SK-N-SH (cell line): ENCODE measurements at regions not wholly inside any gene's neighbourhood (a gene's known extent, or its start where the extent isn't known, plus 50 kb on each side); places are given as distances from the start of the nearest gene placed in this dataset.
"Not testable (repeated sequence)": the region's sequence is repeated elsewhere in the genome, so short reads cannot be mapped to it uniquely, and the experiment has no call there.

Experiments used
- CTCF ChIA-PET: fragments of 300-600, 350-600 bp; formaldehyde crosslinking; extraction: SDS; loops from one replicate; lab custom pipeline; 2021; lab: Yijun Ruan, JAX
- POLR2A ChIA-PET: fragments of 350-600 bp; sonication (Branson Sonifier 250); formaldehyde crosslinking; extraction: SDS; loops from one replicate; lab custom pipeline; 2020; ENCODE audit warnings: antibody characterized with exemption, inconsistent platforms; lab: Yijun Ruan, JAX
- DNase-seq: peaks from one replicate; pipeline ENCODE4 v3.0.0; 2012
- H2AFZ ChIP-seq: fragments of 200-600 bp; sonication (generic); 2 replicates; pipeline ENCODE4 v1.8.1; 2016; ENCODE audit warnings: antibody characterized with exemption, mild to moderate bottlenecking, low read depth
- H3F3A ChIP-seq: fragments of 200-600 bp; sonication (generic); replicated peaks from 2 replicates; pipeline ENCODE3; 2016; ENCODE audit warnings: antibody characterized with exemption, mild to moderate bottlenecking; ENCODE audit not compliant: insufficient read depth
- H3K27ac ChIP-seq, 2 experiments: fragments of 200-500 bp in 1 of 2; fragments of 200-600 bp in 1 of 2; sonication (Bioruptor generic) in 1 of 2; sonication (generic), shearing (Covaris generic) in 1 of 2; 2 replicates each; pipeline versions ENCODE4 v1.5.1 to v1.6.1; 2014 to 2016; ENCODE audit warnings: low read depth in 2 of 2, inconsistent platforms in 1 of 2, low read length in 1 of 2, mild to moderate bottlenecking in 1 of 2, mixed read lengths in 1 of 2
- H3K27me3 ChIP-seq: fragments of 200-600 bp; sonication (generic), shearing (Covaris generic); 2 replicates; pipeline ENCODE4 v1.6.1; 2016; ENCODE audit warnings: mixed run types; ENCODE audit not compliant: insufficient read depth
- H3K36me3 ChIP-seq, 2 experiments: fragments of 200-500 bp in 1 of 2; fragments of 200-600 bp in 1 of 2; sonication (Bioruptor generic) in 1 of 2; sonication (generic) in 1 of 2; replicated peaks in 1 of 2; 2 replicates each; pipeline versions ENCODE3 to v1.5.1; 2014 to 2016; ENCODE audit warnings: low read length in 1 of 2, mild to moderate bottlenecking in 1 of 2; ENCODE audit not compliant: insufficient read depth in 2 of 2, control insufficient read depth in 1 of 2
- H3K4me1 ChIP-seq, 2 experiments: fragments of 200-500 bp in 1 of 2; fragments of 200-600 bp in 1 of 2; sonication (Bioruptor generic) in 1 of 2; sonication (generic), shearing (Covaris generic) in 1 of 2; 2 replicates each; pipeline versions ENCODE4 v1.5.1 to v1.6.1; 2014 to 2016; ENCODE audit warnings: low read depth in 1 of 2, low read length in 1 of 2, mixed run types in 1 of 2; ENCODE audit not compliant: insufficient read depth in 2 of 2, control insufficient read depth in 1 of 2
- H3K4me2 ChIP-seq: fragments of 200-600 bp; sonication (generic), shearing (Covaris generic); 2 replicates; pipeline ENCODE4 v1.6.1; 2017; ENCODE audit warnings: mixed run types
- H3K4me3 ChIP-seq, 2 experiments: fragments of 200-500 bp in 1 of 2; fragments of 200-600 bp in 1 of 2; sonication (Bioruptor generic) in 1 of 2; sonication (generic), shearing (Covaris generic) in 1 of 2; 2 replicates each; pipeline versions ENCODE4 v1.5.1 to v1.8.1; 2014 to 2016; ENCODE audit warnings: low read depth in 2 of 2, inconsistent platforms in 1 of 2, low read length in 1 of 2, mild to moderate bottlenecking in 1 of 2, mixed read lengths in 1 of 2, moderate library complexity in 1 of 2
- H3K79me2 ChIP-seq: fragments of 200-600 bp; sonication (generic); 2 replicates; pipeline ENCODE4 v1.8.1; 2017; ENCODE audit warnings: mild to moderate bottlenecking; ENCODE audit not compliant: insufficient read depth
- H3K9ac ChIP-seq: fragments of 200-600 bp; sonication (generic); 2 replicates; pipeline ENCODE4 v1.6.1; 2017; ENCODE audit warnings: mixed run types
- H3K9me2 ChIP-seq: fragments of 200-600 bp; sonication (generic); 2 replicates; pipeline ENCODE4 v1.6.1; 2017; ENCODE audit warnings: mixed run types
- H3K9me3 ChIP-seq: fragments of 200-600 bp; sonication (generic); 2 replicates; pipeline ENCODE4 v1.6.1; 2017; ENCODE audit warnings: mixed run types, mild to moderate bottlenecking, moderate library complexity
- H4K20me1 ChIP-seq: fragments of 200-600 bp; sonication (generic); 2 replicates; pipeline ENCODE4 v1.6.1; 2017; ENCODE audit warnings: mild to moderate bottlenecking, mixed run types; ENCODE audit not compliant: insufficient read depth
- ELF1 ChIP-seq: IDR thresholded peaks from 2 replicates; pipeline ENCODE4 v1.4.0; 2012
- FOXM1 ChIP-seq: IDR thresholded peaks from 2 replicates; pipeline ENCODE4 v1.4.0; 2012; ENCODE audit warnings: low read depth, mild to moderate bottlenecking
- GATA2 ChIP-seq: sonication (generic); formaldehyde crosslinking; IDR thresholded peaks from 2 replicates; pipeline ENCODE4 v1.5.0; 2020; ENCODE audit warnings: mild to moderate bottlenecking, missing genetic modification reagents
- JUND ChIP-seq: IDR thresholded peaks from 2 replicates; pipeline ENCODE4 v1.4.0; 2012
- NFIC ChIP-seq: IDR thresholded peaks from 2 replicates; pipeline ENCODE4 v1.4.0; 2012; ENCODE audit warnings: borderline replicate concordance
- NRF1 ChIP-seq: IDR thresholded peaks from 2 replicates; pipeline ENCODE4 v1.6.1; 2012; ENCODE audit warnings: low read depth, mild to moderate bottlenecking, low read length
- PBX3 ChIP-seq: IDR thresholded peaks from 2 replicates; pipeline ENCODE4; 2012
- RCOR1 ChIP-seq: fragments of 150-350 bp; IDR thresholded peaks from 2 replicates; pipeline ENCODE4 v1.6.1; 2017; ENCODE audit warnings: antibody characterized with exemption, low read length
- REST ChIP-seq: IDR thresholded peaks from 2 replicates; pipeline ENCODE4 v1.6.1; 2012; ENCODE audit warnings: mild to moderate bottlenecking, low read depth, low read length, moderate library complexity
- RFX5 ChIP-seq: IDR thresholded peaks from 2 replicates; pipeline ENCODE4 v1.6.1; 2012; ENCODE audit warnings: mild to moderate bottlenecking, improper control_type of control experiment, low read length
- SMC3 ChIP-seq: IDR thresholded peaks from 2 replicates; pipeline ENCODE4 v1.6.1; 2012; ENCODE audit warnings: low read depth, low read length, improper control_type of control experiment
- TCF12 ChIP-seq: IDR thresholded peaks from 2 replicates; pipeline ENCODE4 v1.4.0; 2012
- USF1 ChIP-seq: IDR thresholded peaks from 2 replicates; pipeline ENCODE4 v1.4.0; 2012; ENCODE audit warnings: low read depth, borderline replicate concordance
- ZBTB33 ChIP-seq: IDR thresholded peaks from 2 replicates; pipeline ENCODE4 v1.4.0; 2012; ENCODE audit warnings: low read depth, borderline replicate concordance
- WGBS: methylation state at CpG from one replicate; pipeline ENCODE4 v1.1.6; 2017; ENCODE audit warnings: low lambda C conversion rate; 5-methylcytosine and 5-hydroxymethylcytosine counted together

- 34% methylated on average over 35 of the region's 45 CpGs for WGBS
- POLR2A ChIA-PET, H3K79me2 ChIP-seq, CTCF ChIA-PET, H3K4me1 ChIP-seq, H3K4me3 ChIP-seq, H2AFZ ChIP-seq, H3K9ac ChIP-seq, H4K20me1 ChIP-seq, H3K9me2 ChIP-seq, H3K27me3 ChIP-seq, H3K36me3 ChIP-seq, H3K9me3 ChIP-seq, H3F3A ChIP-seq, H3K27ac ChIP-seq: not testable (repeated sequence)
- 0 out of 2 replicates have a peak overlapping the region, but pooled peaks have one; percentile 33 for H3K4me2 ChIP-seq
- peak; percentile 30 for DNase-seq
- TF ChIP-seq NRF1: peak; percentile 36; the same call in 1 of the 2 replicates
Observed at GRCh38 chr9:61669831-61670505, 480.1 kb downstream of the SPATA31A7 start.

- Histone ChIP-seq H3K4me2 (peak overlapping the region; percentile 33; the same call in 1 of the 2 replicates), H3K27me3 (no peaks in the 10 kb centered on the region), H4K20me1 (no peaks in the 10 kb centered on the region), H3K36me3 (no peaks in the 10 kb centered on the region), H3K9ac (no peak overlapping the region), H3K27ac (no peak overlapping the region), H3K4me3 (no peak overlapping the region; a peak in 1 of 4 replicates), H3K9me2 (no peaks in the 10 kb centered on the region), H3F3A (no peaks in the 10 kb centered on the region), H2AFZ (no peak overlapping the region), H3K4me1 (no peaks in the 10 kb centered on the region; a peak in 1 of 4 replicates), H3K79me2 (no peaks in the 10 kb centered on the region), H3K9me3 (no peaks in the 10 kb centered on the region)
- ChIA-PET POLR2A (no interaction called here), CTCF (no interaction called here)
- 25% methylated on average over 20 of the region's 20 CpGs for WGBS
- no peak for DNase-seq
- TF ChIP-seq RCOR1 (no peak), USF1 (no peak), PBX3 (no peak), GATA2 (CRISPR knock-in tag) (no peak), JUND (no peak), FOXM1 (no peak), SMC3 (no peak), RFX5 (no peak), ELF1 (no peak), TCF12 (no peak), REST (no peak), ZBTB33 (no peak), NFIC (no peak)
Observed at GRCh38 chr9:61670616-61671015, 480.8 kb downstream of the SPATA31A7 start.
